Left lung (tissue), 4 donors: ENCODE measurements at regions not wholly inside any gene's neighbourhood (a gene's known extent, or its start where the extent isn't known, plus 50 kb on each side); places are given as distances from the start of the nearest gene placed in this dataset.

Source experiments
- ATAC-seq: fragments of 200-7000 bp; cut with Tn5 transposase; one replicate; pipeline ENCODE4 v1.9.1; 2020; ENCODE audit warnings: moderate library complexity
- DNase-seq, 4 donors: peaks; one replicate each; pipeline ENCODE4 v3.0.0-alpha.2; 2013 to 2020
- H3K27ac ChIP-seq, 2 donors: fragments of 200-600 bp; sonication (generic) in 1 of 2; one replicate each; pipeline versions ENCODE4 v1.5.0 to v1.8.0; 2020 to 2021
- H3K27me3 ChIP-seq, 2 donors: fragments of 200-600 bp; sonication (generic) in 1 of 2; one replicate each; pipeline versions ENCODE4 v1.5.0 to v1.8.0; 2020 to 2021
- H3K36me3 ChIP-seq, 2 donors: fragments of 200-600 bp; sonication (generic) in 1 of 2; one replicate each; pipeline versions ENCODE4 v1.5.0 to v1.8.0; 2020 to 2021
- H3K4me1 ChIP-seq, 2 donors: fragments of 200-600 bp; one replicate each; pipeline ENCODE4 v1.8.0; 2021
- H3K4me3 ChIP-seq, 2 donors: fragments of 200-600 bp; sonication (generic) in 1 of 2; one replicate each; pipeline versions ENCODE4 v1.5.0 to v1.8.0; 2020 to 2021; ENCODE audit warnings: mild to moderate bottlenecking in 1 of 2
- H3K9me3 ChIP-seq, 2 donors: fragments of 200-600 bp; sonication (generic) in 1 of 2; one replicate each; pipeline versions ENCODE4 v1.5.0 to v1.8.0; 2020 to 2021
- intact Hi-C, 2 donors: fragments of 100-400 bp; cut with DNase I; formaldehyde crosslinking; loops; one replicate each; pipeline versions ENCODE4 v1.11.2 to v1.14.2; 2022
- TF ChIP-seq, protein P1 (sequence below), 2 donors: fragments of 200-600 bp; sonication (generic) in 1 of 2; IDR thresholded peaks; one replicate each; pipeline versions ENCODE4 v1.5.0 to v1.8.0; 2021; ENCODE audit warnings: antibody characterized with exemption in 2 of 2
- donor health status: DM: no; HTN: yes; CAD: no.
- donor health status: DM: no; HTN: no; CAD: no.

- intact Hi-C loops: no loop called here
- peaks cover 0 to 3% of the 10 kb centered on the region in 2 donors for H3K4me1 ChIP-seq
- H3K27ac ChIP-seq: peak overlapping the region in 1 of 2 donors; percentile 56
- DNase-seq (peak in 3 of 4 donors; percentile 35 to 65 (median 56)), ATAC-seq (peak; percentile 78)
- TF ChIP-seq, protein P1, sequence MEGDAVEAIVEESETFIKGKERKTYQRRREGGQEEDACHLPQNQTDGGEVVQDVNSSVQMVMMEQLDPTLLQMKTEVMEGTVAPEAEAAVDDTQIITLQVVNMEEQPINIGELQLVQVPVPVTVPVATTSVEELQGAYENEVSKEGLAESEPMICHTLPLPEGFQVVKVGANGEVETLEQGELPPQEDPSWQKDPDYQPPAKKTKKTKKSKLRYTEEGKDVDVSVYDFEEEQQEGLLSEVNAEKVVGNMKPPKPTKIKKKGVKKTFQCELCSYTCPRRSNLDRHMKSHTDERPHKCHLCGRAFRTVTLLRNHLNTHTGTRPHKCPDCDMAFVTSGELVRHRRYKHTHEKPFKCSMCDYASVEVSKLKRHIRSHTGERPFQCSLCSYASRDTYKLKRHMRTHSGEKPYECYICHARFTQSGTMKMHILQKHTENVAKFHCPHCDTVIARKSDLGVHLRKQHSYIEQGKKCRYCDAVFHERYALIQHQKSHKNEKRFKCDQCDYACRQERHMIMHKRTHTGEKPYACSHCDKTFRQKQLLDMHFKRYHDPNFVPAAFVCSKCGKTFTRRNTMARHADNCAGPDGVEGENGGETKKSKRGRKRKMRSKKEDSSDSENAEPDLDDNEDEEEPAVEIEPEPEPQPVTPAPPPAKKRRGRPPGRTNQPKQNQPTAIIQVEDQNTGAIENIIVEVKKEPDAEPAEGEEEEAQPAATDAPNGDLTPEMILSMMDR (IDR thresholded peaks at IDR 0.05): no peak
- H3K27me3 ChIP-seq: no peaks in the 10 kb centered on the region
- no peak overlapping the region for H3K4me3 ChIP-seq
- H3K9me3 ChIP-seq: peaks cover 0 to 9% of the 10 kb centered on the region in 2 donors
- H3K36me3 ChIP-seq: no peaks in the 10 kb centered on the region
Observed at GRCh38 chr2:34242763-34243123, 643.6 kb upstream of the FAM98A start.

GRCh38 chr2:34241905-34242762, 643.0 kb upstream of the FAM98A start:
- peak overlapping the region in 1 of 2 donors; percentile 56 for H3K27ac ChIP-seq
- peaks cover 0 to 14% of the 10 kb centered on the region in 2 donors for H3K9me3 ChIP-seq
- no peaks in the 10 kb centered on the region for H3K36me3 ChIP-seq
- H3K4me1 ChIP-seq: peaks cover 0 to 3% of the 10 kb centered on the region in 2 donors
- no peaks in the 10 kb centered on the region for H3K27me3 ChIP-seq
- H3K4me3 ChIP-seq: no peak overlapping the region
- DNase-seq (peak in 2 of 4 donors; percentile 35 to 49), ATAC-seq (peak; percentile 67)
- TF ChIP-seq, protein P1 (IDR thresholded peaks at IDR 0.05): no peak
- intact Hi-C loops: no loop called here

GRCh38 chr2:34239511-34239910, 640.4 kb upstream of the FAM98A start:
- Histone ChIP-seq H3K27ac (no peak overlapping the region), H3K27me3 (no peaks in the 10 kb centered on the region), H3K4me3 (no peak overlapping the region), H3K9me3 (peaks cover 0 to 26% of the 10 kb centered on the region in 2 donors), H3K36me3 (no peaks in the 10 kb centered on the region), H3K4me1 (peaks cover 0 to 3% of the 10 kb centered on the region in 2 donors)
- DNase-seq (no peak), ATAC-seq (no peak)
- TF ChIP-seq, protein P1 (IDR thresholded peaks at IDR 0.05): no peak
- intact Hi-C loops: no loop called here

- H3K27me3 ChIP-seq: no peaks in the 10 kb centered on the region
- peaks cover 0 to 26% of the 10 kb centered on the region in 2 donors for H3K9me3 ChIP-seq
- H3K4me1 ChIP-seq: no peaks in the 10 kb centered on the region
- TF ChIP-seq, protein P1 (IDR thresholded peaks at IDR 0.05): no peak
- no peaks in the 10 kb centered on the region for H3K36me3 ChIP-seq
- no peak overlapping the region for H3K4me3 ChIP-seq
- peak; percentile 62 for ATAC-seq
- intact Hi-C loops: no loop called here
- H3K27ac ChIP-seq: no peak overlapping the region
- no peak for DNase-seq
Observed at GRCh38 chr2:34234823-34235222, 635.7 kb upstream of the FAM98A start.

- no peaks in the 10 kb centered on the region for H3K27me3 ChIP-seq
- no peak overlapping the region for H3K27ac ChIP-seq
- peak; percentile 96 for ATAC-seq
- H3K9me3 ChIP-seq: no peaks in the 10 kb centered on the region
- intact Hi-C loops: no loop called here
- no peaks in the 10 kb centered on the region for H3K4me1 ChIP-seq
- H3K36me3 ChIP-seq: no peaks in the 10 kb centered on the region
- TF ChIP-seq, protein P1 (IDR thresholded peaks at IDR 0.05): no peak
- peak in 2 of 4 donors; percentile 19 to 47 for DNase-seq
- no peak overlapping the region for H3K4me3 ChIP-seq
Observed at GRCh38 chr2:34229998-34230397, 630.9 kb upstream of the FAM98A start.
